Sigmoid colon (tissue), 4 donors: ENCODE measurements at regions not wholly inside any gene's neighbourhood (a gene's known extent, or its start where the extent isn't known, plus 50 kb on each side); places are given as distances from the start of the nearest gene placed in this dataset.

Experiments
- CTCF ChIP-seq, 4 experiments: fragments of 450-650 bp in 3 of 4; fragments of 200-600 bp in 1 of 4; IDR thresholded peaks; one replicate each; pipeline ENCODE4 v1.5.1; 2016 to 2019; ENCODE audit warnings: antibody characterized with exemption in 4 of 4, mild to moderate bottlenecking in 3 of 4, moderate library complexity in 2 of 4
- EP300 ChIP-seq, 4 donors: sonication (generic); formaldehyde crosslinking; IDR thresholded peaks; one replicate each; pipeline ENCODE4 v1.6.1; 2017; ENCODE audit warnings: antibody characterized with exemption in 4 of 4
- POLR2A ChIP-seq, 2 donors: fragments of 450-650 bp; IDR thresholded peaks; one replicate each; pipeline ENCODE4 v1.6.1; 2016; ENCODE audit warnings: antibody characterized with exemption in 2 of 2, mild to moderate bottlenecking in 2 of 2, moderate library complexity in 2 of 2
- POLR2AphosphoS5 ChIP-seq, 4 donors: sonication (generic); formaldehyde crosslinking; IDR thresholded peaks; one replicate each; pipeline ENCODE4 v1.6.1; 2017; ENCODE audit warnings: antibody characterized with exemption in 4 of 4

DNA sequence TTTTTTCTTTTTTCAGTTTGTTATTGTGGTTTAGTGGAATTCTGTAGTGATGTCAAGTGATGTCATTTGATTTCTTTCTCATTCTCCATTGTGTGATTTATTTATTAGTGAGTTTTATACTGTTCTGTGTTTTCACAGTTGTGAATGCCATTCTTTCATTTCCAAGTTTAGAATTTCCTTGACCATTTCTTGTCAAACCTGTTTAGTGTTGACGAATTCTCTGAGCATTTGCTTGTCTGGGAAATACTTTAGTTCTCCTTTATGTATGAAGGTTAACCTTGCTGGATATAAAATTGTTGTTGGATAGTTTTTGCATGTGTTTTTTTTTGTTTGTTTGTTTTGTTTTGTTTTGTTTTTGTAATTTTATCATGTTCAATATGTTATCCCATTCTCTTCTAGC lies 633.6 kb upstream of the FAT3 start:
- TF ChIP-seq POLR2A (IDR thresholded peaks at IDR 0.05) (no peak), EP300 (IDR thresholded peaks at IDR 0.05) (no peak), CTCF (IDR thresholded peaks at IDR 0.05) (no peak), POLR2AphosphoS5 (IDR thresholded peaks at IDR 0.05) (no peak)
